Loucy (cell line): ENCODE measurements at regions not wholly inside any gene's neighbourhood (a gene's known extent, or its start where the extent isn't known, plus 50 kb on each side); places are given as distances from the start of the nearest gene placed in this dataset.

ENCODE experiments used
- H2AFZ ChIP-seq: fragments of 200-600 bp; sonication (generic); 2 replicates; pipeline ENCODE4 v1.6.0; 2016; ENCODE audit warnings: antibody characterized with exemption, mild to moderate bottlenecking, low read length, moderate library complexity
- H3F3A ChIP-seq: fragments of 200-600 bp; 2 replicates; pipeline ENCODE4 v1.6.0; 2016; ENCODE audit warnings: antibody characterized with exemption, low read depth, mild to moderate bottlenecking
- H3K27me3 ChIP-seq: fragments of 200-600 bp; sonication (generic); 2 replicates; pipeline ENCODE4 v1.6.1; 2014; ENCODE audit warnings: low read length, mild to moderate bottlenecking; ENCODE audit not compliant: insufficient read depth, poor library complexity, severe bottlenecking
- H3K36me3 ChIP-seq: fragments of 200-600 bp; sonication (generic); 2 replicates; pipeline ENCODE4 v1.6.1; 2016; ENCODE audit warnings: low read length; ENCODE audit not compliant: insufficient read depth
- H3K4me1 ChIP-seq: fragments of 200-600 bp; sonication (generic); 2 replicates; pipeline ENCODE4 v1.5.1; 2014; ENCODE audit warnings: low read length, mild to moderate bottlenecking; ENCODE audit not compliant: insufficient read depth, poor library complexity, severe bottlenecking
- H3K4me2 ChIP-seq: fragments of 200-600 bp; sonication (generic); 2 replicates; pipeline ENCODE4 v1.6.0; 2014; ENCODE audit warnings: antibody characterized with exemption, low read length, low read depth, mild to moderate bottlenecking; ENCODE audit not compliant: poor library complexity, severe bottlenecking
- H3K4me3 ChIP-seq: fragments of 200-600 bp; sonication (generic); 2 replicates; pipeline ENCODE4 v1.5.1; 2014; ENCODE audit warnings: low read length, mild to moderate bottlenecking, mixed read lengths; ENCODE audit not compliant: poor library complexity, severe bottlenecking
- H3K79me2 ChIP-seq: fragments of 200-600 bp; sonication (generic); 2 replicates; pipeline ENCODE4 v1.6.1; 2014; ENCODE audit warnings: low read length; ENCODE audit not compliant: insufficient read depth
- H3K9ac ChIP-seq: fragments of 200-600 bp; sonication (generic); 2 replicates; pipeline ENCODE4 v1.6.0; 2014; ENCODE audit warnings: mild to moderate bottlenecking, low read depth, low read length, moderate library complexity; ENCODE audit not compliant: poor library complexity, severe bottlenecking
- H3K9me2 ChIP-seq: fragments of 200-600 bp; sonication (generic); replicated peaks from 2 replicates; pipeline ENCODE4 v1.6.1; 2016; ENCODE audit warnings: low read depth, low read length, mixed read lengths
- H3K9me3 ChIP-seq: fragments of 200-600 bp; sonication (generic); 2 replicates; pipeline ENCODE4 v1.6.1; 2014; ENCODE audit warnings: mild to moderate bottlenecking, antibody characterized with exemption, low read length, low read depth; ENCODE audit not compliant: insufficient read depth
- H4K20me1 ChIP-seq: fragments of 200-600 bp; sonication (generic); 2 replicates; pipeline ENCODE4 v1.6.0; 2014; ENCODE audit warnings: antibody characterized with exemption, low read length, mild to moderate bottlenecking; ENCODE audit not compliant: insufficient read depth, poor library complexity, severe bottlenecking
- EZH2phosphoT487 ChIP-seq: fragments of 200-600 bp; IDR thresholded peaks from 2 replicates; pipeline ENCODE4 v1.6.1; 2018; ENCODE audit warnings: antibody characterized with exemption, mild to moderate bottlenecking, moderate library complexity, borderline replicate concordance
- TF ChIP-seq, protein P1 (sequence below): fragments of 200-600 bp; sonication (generic); conservative IDR thresholded peaks from 2 replicates; pipeline ENCODE4 v1.5.1; 2014; ENCODE audit warnings: mild to moderate bottlenecking, antibody characterized with exemption, low read length

DNA sequence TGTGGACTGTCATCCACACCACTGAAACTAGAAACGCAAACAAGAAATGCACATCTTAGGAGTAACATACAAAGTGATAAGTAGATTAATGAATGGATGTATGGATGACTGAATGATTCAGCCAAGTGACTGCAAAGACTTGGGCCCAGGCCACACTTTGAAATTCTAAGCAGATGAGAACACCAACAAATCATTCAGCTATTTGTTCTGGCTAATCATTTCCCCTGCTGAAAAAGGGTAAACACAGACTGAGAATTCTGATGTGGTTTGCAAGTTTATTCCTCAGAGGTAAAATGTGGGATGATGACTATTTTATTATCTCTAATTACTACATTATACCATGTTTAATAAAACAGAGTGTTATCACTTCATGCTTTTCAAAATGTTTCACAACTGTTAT, 163.2 kb upstream of the ADAMTS16 start:
- Histone ChIP-seq H3K9me2 (no peaks in the 10 kb centered on the region), H3K79me2 (no peaks in the 10 kb centered on the region), H3K4me2 (no peak overlapping the region), H4K20me1 (no peaks in the 10 kb centered on the region), H3K27me3 (no peaks in the 10 kb centered on the region), H3F3A (no peaks in the 10 kb centered on the region), H3K9ac (no peak overlapping the region), H2AFZ (no peak overlapping the region), H3K4me1 (no peaks in the 10 kb centered on the region), H3K9me3 (no peaks in the 10 kb centered on the region), H3K4me3 (no peak overlapping the region), H3K36me3 (no peaks in the 10 kb centered on the region)
- TF ChIP-seq EZH2phosphoT487, result no peak
- TF ChIP-seq, protein P1, sequence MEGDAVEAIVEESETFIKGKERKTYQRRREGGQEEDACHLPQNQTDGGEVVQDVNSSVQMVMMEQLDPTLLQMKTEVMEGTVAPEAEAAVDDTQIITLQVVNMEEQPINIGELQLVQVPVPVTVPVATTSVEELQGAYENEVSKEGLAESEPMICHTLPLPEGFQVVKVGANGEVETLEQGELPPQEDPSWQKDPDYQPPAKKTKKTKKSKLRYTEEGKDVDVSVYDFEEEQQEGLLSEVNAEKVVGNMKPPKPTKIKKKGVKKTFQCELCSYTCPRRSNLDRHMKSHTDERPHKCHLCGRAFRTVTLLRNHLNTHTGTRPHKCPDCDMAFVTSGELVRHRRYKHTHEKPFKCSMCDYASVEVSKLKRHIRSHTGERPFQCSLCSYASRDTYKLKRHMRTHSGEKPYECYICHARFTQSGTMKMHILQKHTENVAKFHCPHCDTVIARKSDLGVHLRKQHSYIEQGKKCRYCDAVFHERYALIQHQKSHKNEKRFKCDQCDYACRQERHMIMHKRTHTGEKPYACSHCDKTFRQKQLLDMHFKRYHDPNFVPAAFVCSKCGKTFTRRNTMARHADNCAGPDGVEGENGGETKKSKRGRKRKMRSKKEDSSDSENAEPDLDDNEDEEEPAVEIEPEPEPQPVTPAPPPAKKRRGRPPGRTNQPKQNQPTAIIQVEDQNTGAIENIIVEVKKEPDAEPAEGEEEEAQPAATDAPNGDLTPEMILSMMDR, result no peak

DNA sequence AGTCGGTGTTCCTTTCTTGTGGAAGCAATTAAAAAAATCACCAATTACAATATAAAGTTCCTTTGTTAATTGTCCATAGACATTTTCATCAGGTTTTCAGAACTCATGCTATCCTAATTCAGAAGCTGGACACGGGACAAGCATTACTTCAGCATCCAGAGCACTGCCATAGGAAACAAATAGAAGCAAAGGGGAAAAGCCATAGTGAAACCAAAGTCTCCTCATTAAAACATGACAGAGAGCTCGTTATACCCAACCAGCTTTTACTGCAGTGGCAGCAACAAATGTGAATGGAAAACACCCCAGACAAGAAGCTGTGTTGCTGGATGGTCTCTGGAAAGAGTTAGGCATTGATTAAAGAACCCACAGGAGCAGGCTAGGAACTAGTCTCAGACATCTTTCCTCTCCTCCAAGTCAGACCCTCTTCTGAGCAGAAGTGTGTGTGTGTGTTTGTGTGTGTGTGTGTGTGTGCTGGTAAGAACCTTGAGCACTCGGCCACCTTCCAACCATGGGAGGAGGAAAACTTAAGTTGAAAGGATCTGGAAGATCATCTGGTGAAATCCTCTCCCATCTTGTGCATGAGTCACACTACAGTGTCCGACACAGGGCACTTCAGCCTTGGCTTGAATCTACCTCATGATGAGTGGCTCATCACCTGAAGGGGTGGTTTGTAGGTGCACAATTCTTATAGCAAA, 162.6 kb upstream of the ADAMTS16 start:
- Histone ChIP-seq H2AFZ (no peak overlapping the region), H3K9me2 (no peaks in the 10 kb centered on the region), H3K27me3 (no peaks in the 10 kb centered on the region), H3K4me2 (no peak overlapping the region), H3K9me3 (no peaks in the 10 kb centered on the region), H3K4me3 (no peak overlapping the region), H3F3A (no peaks in the 10 kb centered on the region), H3K9ac (no peak overlapping the region), H3K79me2 (no peaks in the 10 kb centered on the region), H3K36me3 (no peaks in the 10 kb centered on the region), H3K4me1 (no peaks in the 10 kb centered on the region), H4K20me1 (no peaks in the 10 kb centered on the region)
- TF ChIP-seq, protein P1, result no peak

DNA sequence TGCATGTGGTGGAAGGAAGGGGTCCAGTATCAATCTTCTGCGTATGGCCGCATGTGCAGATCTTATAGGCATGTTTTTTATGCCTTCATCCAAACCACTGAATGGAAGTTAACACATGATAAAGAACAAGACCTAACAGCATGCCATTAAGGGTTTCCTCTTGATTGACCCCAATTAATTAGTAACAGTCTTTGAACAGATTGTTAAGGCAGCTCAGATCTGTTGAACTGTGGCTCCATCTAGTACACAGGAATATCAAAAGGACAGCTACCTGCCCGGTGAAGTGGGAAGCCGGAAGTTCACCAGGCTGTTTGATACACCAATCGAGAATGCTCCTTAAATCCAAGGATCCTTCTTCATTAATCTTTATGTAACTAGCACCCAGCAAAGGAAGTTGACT, 159.9 kb upstream of the ADAMTS16 start:
- TF ChIP-seq, protein P1, result no peak
- TF ChIP-seq EZH2phosphoT487, result no peak
- Histone ChIP-seq H4K20me1 (no peaks in the 10 kb centered on the region), H3K9me3 (no peaks in the 10 kb centered on the region), H3K4me3 (no peak overlapping the region), H3F3A (no peaks in the 10 kb centered on the region), H3K4me1 (no peaks in the 10 kb centered on the region), H2AFZ (no peak overlapping the region), H3K27me3 (no peaks in the 10 kb centered on the region), H3K9me2 (no peaks in the 10 kb centered on the region), H3K9ac (no peak overlapping the region), H3K4me2 (no peak overlapping the region), H3K36me3 (no peaks in the 10 kb centered on the region), H3K79me2 (no peaks in the 10 kb centered on the region)
